HepG2 (cell line): ENCODE measurements at regions not wholly inside any gene's neighbourhood (a gene's known extent, or its start where the extent isn't known, plus 50 kb on each side); places are given as distances from the start of the nearest gene placed in this dataset.

Source experiments
- HOXA7 ChIP-seq: sonication (generic); formaldehyde crosslinking; IDR thresholded peaks from 2 replicates; pipeline ENCODE4 v1.8.1; 2022; ENCODE audit warnings: mild to moderate bottlenecking, missing genetic modification reagents, moderate library complexity
- MEF2D ChIP-seq: sonication (generic); formaldehyde crosslinking; IDR thresholded peaks from 2 replicates; pipeline ENCODE4 v1.5.1; 2020; ENCODE audit warnings: mild to moderate bottlenecking, missing genetic modification reagents
- NR2F6 ChIP-seq, 2 experiments: IDR thresholded peaks; 2 replicates each; pipeline ENCODE4 v1.6.1; 2016; ENCODE audit warnings: antibody characterized with exemption in 1 of 2, mild to moderate bottlenecking in 1 of 2
- PAX8 ChIP-seq: sonication (generic); formaldehyde crosslinking; IDR thresholded peaks from 2 replicates; pipeline ENCODE4 v1.8.0; 2022; ENCODE audit warnings: mild to moderate bottlenecking, missing genetic modification reagents, borderline replicate concordance
- POLR2A ChIP-seq, 2 experiments: IDR thresholded peaks; 2 replicates each; pipeline ENCODE4 v1.6.1; 2011; ENCODE audit warnings: low read depth in 2 of 2, low read length in 2 of 2, mild to moderate bottlenecking in 1 of 2, moderate library complexity in 1 of 2; ENCODE audit not compliant: insufficient read depth in 1 of 2
- SMAD1 ChIP-seq: sonication (generic); formaldehyde crosslinking; IDR thresholded peaks from 2 replicates; pipeline ENCODE4 v1.4.0; 2020; ENCODE audit warnings: missing genetic modification reagents, low read depth, mild to moderate bottlenecking, borderline replicate concordance
- SP1 ChIP-seq, 2 experiments: fragments of 450-650 bp in 1 of 2; sonication (generic) in 1 of 2; formaldehyde crosslinking in 1 of 2; IDR thresholded peaks; 2 replicates each; pipeline versions ENCODE4 v1.4.0 to v1.6.1; 2016 to 2020; ENCODE audit warnings: missing genetic modification reagents in 1 of 2
- TP53 ChIP-seq: sonication (generic); formaldehyde crosslinking; conservative IDR thresholded peaks from 2 replicates; pipeline ENCODE4 v1.4.0; 2020; ENCODE audit warnings: missing genetic modification reagents
- ZIK1 ChIP-seq: sonication (generic); formaldehyde crosslinking; IDR thresholded peaks from 2 replicates; pipeline ENCODE4 v1.5.0; 2020; ENCODE audit warnings: mild to moderate bottlenecking, low read depth, missing genetic modification reagents, borderline replicate concordance
- ZNF770 ChIP-seq: sonication (generic); formaldehyde crosslinking; IDR thresholded peaks from 2 replicates; pipeline ENCODE4 v1.5.0; 2020; ENCODE audit warnings: mild to moderate bottlenecking, missing genetic modification reagents
- TF ChIP-seq, protein P1 (sequence below): sonication (generic); formaldehyde crosslinking; IDR thresholded peaks from 2 replicates; pipeline ENCODE4 v1.5.0; 2020; ENCODE audit warnings: mild to moderate bottlenecking, missing genetic modification reagents, moderate library complexity

GRCh38 chr2:17319090-17319489 is 199.2 kb downstream of the RAD51AP2 start:
- TF ChIP-seq PAX8 (CRISPR knock-in tag) (no peak), ZNF770 (CRISPR knock-in tag) (no peak), HOXA7 (CRISPR knock-in tag) (no peak), TP53 (CRISPR knock-in tag) (no peak), POLR2A (IDR thresholded peaks at IDR 0.05; ENCODE audit: insufficient read depth in 1 of 2, low read depth in 2 of 2, low read length in 2 of 2) (no peak), SP1 (IDR thresholded peaks at IDR 0.05) (no peak), SP1 (CRISPR knock-in tag; IDR thresholded peaks at IDR 0.05) (no peak), MEF2D (CRISPR knock-in tag) (no peak), SMAD1 (CRISPR knock-in tag) (no peak), NR2F6 (IDR thresholded peaks at IDR 0.05) (no peak), NR2F6 (CRISPR knock-in tag; IDR thresholded peaks at IDR 0.05) (no peak), ZIK1 (CRISPR knock-in tag) (no peak)
- TF ChIP-seq, protein P1, sequence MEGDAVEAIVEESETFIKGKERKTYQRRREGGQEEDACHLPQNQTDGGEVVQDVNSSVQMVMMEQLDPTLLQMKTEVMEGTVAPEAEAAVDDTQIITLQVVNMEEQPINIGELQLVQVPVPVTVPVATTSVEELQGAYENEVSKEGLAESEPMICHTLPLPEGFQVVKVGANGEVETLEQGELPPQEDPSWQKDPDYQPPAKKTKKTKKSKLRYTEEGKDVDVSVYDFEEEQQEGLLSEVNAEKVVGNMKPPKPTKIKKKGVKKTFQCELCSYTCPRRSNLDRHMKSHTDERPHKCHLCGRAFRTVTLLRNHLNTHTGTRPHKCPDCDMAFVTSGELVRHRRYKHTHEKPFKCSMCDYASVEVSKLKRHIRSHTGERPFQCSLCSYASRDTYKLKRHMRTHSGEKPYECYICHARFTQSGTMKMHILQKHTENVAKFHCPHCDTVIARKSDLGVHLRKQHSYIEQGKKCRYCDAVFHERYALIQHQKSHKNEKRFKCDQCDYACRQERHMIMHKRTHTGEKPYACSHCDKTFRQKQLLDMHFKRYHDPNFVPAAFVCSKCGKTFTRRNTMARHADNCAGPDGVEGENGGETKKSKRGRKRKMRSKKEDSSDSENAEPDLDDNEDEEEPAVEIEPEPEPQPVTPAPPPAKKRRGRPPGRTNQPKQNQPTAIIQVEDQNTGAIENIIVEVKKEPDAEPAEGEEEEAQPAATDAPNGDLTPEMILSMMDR (CRISPR knock-in tag), result no peak
